Activated CD8-positive, alpha-beta memory T cell treated with anti-CD3 and anti-CD28 coated beads, Interleukin-2, amount 50 U/mL, for 24 hours (primary cell): ENCODE measurements at regions not wholly inside any gene's neighbourhood (a gene's known extent, or its start where the extent isn't known, plus 50 kb on each side); places are given as distances from the start of the nearest gene placed in this dataset.
A peak's percentile ranks its signal among the peaks of the same experiment; 100 is the strongest.

Source experiments
- DNase-seq: peaks from one replicate; pipeline ENCODE4 v3.0.0-alpha.2; 2020; ENCODE audit errors: extremely low read depth

DNA sequence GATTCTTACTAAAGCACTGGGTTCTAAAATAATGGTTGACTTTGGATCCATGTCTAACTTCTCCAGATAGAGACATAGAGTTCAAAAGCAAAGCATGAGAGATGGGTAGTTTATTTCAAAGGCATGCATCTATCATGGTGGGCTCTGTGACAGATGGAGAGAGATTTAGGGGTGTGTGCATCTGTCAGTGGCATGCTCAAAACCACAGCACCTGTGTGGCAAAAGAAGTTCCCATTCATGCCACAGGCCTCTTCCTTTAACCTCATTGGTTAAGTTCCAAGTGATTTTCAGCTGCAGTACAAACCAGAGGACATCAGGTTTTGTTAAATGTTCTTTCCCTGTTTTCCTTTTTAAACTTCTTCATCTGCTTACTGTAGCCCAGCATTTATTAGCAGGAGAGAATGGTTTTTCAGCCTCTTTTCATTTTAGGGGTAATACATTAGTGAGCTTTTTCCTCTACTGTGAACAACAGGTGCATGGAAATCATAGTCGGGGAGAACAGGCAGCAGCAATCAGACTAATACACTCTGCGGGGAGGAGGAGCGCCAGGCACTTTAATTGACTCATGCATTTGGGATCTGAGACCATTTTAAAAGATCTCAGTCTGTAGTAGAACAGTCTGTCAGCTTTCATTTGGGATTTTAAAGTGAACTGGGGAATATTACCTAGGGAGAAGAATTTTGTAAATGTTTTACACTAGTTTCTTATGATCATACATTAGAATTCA lies 52.4 kb upstream of the UPP2 start:
- DNase-seq, result no peak

DNA sequence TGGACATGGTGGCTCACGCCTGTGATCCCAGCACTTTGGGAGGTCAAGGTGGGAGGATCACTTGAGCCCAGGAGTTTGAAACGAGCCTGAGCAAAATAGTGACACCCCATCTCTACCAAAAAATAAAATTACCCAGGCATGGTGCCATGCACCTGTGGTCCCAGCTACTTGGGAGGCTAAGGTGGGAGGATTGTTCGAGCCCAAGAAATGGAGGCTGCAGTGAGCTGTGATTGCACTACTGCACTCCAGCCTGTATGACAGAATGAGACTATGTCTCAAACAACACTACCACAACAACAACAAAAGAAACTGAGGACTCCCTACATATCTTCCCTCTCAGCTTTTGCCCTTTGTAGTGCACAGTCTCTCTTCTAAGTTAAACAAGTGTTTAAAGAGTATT lies 53.3 kb upstream of the UPP2 start:
- no peak for DNase-seq

DNA sequence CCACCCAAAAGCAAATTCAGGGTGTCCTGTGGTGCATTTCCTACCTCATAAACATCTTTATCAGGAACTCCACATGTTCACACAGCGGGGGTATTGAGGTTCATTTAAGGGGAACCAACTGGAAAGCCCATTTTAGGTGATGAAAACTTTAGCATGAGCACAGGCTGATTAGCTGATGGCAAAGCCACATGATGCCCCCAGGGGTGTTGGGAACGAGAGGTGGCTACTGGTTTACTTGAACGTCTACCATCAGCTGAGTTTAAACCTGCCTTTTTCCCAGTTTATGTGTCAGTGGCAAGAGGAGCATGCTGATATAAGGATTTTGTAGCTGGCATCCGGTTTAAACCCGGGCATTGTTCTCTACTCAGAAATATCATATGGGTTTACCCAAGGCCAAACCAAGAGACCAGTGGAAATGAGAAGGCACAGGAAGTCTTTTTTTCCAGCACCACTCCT lies 54.5 kb upstream of the UPP2 start:
- DNase-seq, result no peak

DNA sequence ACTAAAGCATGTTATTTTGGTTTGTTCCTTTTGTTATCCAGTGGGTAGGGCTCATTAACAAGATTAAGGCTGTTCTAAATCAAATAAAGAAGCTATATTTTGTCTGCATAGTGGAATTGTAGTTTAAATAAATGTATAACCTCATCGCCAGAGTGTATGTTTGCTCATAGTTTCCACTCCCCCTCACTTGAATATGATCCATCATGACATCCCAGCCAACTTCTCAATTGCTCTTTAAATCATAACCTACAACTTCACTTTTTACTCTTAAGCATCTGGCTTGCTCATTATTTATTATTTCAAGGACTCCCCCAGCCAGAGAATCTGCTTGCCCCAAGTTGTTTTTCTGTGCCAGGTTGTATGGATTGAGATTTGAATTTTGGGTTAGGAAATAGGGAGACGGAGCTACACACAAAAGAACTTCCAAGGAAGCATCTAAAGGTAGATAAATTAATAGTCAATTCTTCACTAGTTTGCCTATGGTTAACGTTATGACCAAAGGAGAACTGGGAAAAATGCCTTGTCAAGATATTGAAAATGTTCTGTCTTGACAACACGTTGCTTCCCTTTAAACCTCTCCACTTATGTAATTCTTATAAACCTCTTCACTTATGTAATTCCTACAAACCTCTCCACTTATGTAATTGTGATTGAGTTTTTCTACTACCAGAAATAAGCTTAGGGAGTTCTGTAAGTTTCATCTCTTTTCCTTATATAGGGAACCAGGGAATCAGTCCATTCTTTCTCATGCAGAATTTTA lies 55.4 kb upstream of the UPP2 start:
- no peak for DNase-seq

DNA sequence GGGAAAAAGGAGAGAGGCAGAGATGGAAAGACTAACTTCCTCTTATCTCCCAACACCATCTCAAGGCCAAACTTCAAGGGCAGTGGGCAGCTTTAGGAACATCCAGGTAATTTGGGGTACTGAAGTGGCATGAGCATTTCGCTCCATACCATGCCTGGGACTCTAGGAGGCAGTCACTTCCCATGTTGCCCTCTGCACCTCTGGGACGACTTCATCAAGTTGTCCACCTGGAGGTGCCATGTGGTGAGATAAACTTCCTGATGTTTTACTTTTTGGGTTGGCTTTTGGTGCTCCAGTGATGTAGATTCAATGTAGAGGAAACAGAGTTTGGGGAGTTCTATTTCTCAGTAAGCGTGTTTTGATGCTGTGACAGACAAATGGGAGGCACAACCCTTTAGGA lies 56.3 kb upstream of the UPP2 start:
- DNase-seq, result no peak

DNA sequence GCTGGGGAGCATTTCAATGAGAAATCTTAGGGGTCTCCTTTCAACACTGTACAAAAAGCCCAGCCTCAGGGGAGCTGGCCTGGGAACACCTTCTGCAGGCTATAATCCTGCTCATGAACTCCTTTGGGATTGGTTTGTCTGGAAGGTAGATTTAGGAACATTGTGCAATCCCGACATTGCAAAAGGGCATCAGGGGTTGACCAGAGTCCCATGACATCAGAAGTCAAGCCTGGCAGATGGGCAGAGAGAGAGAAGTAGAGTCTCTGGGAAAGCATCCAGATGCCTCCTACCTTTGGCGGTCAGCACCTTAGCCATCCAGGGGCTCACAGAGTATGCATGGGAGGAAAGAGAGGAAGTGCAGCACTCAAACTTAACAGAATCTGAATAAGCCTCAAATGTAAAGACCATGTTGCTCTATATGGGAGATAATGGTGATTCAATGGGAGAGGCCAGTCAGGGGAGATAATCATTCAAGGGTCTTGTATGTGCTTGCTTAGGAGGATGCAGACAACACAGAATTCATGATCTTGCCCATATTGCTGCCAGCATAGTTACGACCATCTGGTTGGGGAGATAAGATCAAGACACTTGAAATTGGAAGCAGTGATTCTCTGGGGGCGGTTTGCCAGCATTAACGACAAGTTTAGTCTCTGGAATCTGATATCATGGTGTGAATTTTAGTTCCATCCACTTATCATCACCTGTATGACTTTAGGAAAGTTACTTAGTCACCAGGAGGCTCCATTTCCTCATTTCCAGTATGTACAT lies 58.3 kb upstream of the UPP2 start:
- no peak for DNase-seq

DNA sequence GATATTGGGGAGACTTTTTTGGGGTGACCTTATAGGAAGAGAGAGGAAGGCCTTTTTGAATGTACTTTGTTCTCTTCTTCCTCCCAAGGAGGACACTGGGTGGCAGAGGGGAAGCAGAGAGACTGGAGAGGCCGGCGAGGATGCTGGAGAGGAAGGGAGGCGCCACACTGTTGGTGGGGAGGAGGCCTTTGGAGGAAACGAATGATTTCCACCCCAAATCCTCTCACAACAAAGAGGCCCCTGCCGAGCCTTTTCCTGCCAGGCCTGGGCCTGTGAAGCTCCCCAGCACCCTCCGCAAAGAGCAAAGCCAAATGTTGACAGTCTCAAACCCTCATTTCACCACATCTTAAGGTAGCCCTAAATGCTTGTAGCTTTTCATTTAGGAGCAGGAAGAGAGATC lies 59.0 kb upstream of the UPP2 start:
- no peak for DNase-seq

DNA sequence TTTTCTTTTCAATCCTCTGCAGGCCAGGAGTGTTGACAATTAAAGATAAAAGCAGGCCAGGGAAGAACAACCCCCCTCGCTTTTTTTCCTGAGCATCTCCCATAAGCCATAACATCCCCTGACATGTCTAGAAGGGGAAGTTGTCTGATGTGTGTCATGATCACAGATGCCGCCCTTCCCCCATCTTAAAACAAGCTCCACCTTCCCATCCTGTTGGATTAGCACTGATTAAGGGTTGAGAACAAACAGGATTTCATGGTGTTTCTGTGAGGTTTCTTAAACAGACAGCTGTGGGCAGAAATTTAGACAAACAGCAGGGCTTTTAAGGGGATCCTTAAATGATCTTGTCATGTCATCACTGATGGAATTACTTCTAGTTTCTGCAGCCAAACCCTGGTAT lies 59.4 kb upstream of the UPP2 start:
- DNase-seq, result no peak

DNA sequence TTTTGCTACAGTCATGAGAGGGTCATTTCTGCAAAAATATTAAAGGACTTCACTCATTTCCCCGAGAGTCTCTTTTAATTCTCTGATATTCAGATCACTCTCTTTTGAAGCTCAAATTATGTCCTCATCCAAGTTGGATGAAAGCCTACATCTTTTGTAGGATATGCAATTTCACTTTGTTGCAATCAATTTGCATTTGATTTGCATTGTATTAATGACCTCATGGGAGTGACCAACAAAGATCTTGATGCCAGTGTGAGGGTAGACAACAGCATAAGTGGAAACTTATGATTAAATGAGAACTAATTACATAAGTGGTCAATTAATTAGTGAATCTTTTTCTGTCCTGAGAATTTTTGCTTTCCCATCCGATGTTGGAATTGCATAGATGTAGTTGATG lies 60.3 kb upstream of the UPP2 start:
- DNase-seq, result no peak

DNA sequence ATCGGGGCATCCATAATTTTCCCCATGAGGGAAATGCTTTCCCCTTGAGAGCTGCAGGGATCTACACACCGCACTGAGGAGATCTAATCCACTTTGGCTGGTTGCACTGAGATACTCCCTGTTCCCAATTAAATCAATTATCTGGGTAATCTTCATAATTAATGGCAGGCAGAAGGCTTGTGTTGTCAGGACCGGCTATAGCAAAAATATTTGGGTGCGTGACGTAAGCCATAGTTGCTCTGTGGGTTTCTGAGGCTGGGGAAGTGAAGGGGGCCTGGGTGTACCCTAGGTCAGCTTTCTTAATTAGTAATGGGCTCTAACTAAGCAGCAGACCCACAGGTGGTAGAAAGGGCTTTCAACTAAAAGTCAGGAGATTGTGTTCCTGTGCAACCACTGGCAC lies 62.8 kb upstream of the UPP2 start:
- DNase-seq, result no peak

DNA sequence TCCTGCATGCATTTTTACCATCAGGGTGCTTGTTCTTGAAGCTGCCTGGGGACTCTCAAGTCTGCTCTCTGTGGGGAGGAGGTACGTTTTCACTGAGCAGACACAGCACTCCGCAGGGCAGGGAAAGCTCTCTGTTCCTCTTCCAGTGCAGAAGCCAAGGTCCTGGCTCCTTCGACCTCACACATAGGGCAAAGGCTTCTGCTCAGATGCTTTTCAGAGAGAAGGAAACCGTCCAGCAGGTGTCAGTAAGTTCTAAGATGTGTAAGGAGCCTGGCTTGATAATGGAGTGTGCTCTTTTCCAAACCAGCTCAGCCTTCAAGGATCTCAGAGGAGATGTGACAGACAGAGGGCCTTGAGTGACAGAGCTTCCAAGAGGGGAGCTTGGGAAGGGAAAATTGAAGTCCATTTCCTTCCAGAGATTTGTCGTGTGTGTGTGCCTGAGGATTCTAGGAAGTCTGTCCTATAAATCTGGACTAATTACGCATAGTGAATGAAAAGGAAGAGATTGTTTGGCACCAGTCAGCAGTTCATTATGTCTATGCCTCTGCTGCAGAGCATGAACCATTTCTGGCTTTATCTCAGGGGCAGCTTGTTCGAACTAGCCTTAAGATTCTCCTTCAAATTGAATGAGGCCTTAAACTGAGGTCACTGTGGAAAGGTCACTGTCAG lies 67.3 kb upstream of the UPP2 start:
- DNase-seq, result no peak

DNA sequence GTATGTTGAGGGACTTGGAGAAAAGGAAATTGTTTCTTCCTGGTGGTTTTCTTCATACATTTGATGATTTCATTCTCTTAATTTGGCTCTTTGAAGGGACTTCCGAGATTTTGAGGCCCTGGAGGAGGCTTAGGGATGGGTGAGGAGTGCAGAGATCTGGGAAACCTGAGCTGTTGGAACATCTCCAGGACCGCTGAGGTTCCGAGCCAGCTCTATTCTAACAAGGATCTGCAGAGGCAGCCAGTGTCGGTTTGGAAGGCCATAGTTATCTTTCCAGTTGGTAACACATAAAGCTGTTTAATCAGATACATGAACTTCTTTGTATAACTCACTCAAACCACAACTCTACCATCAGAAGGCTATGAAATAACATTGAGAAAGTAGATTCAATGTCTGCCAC lies 70.3 kb upstream of the UPP2 start:
- no peak for DNase-seq

DNA sequence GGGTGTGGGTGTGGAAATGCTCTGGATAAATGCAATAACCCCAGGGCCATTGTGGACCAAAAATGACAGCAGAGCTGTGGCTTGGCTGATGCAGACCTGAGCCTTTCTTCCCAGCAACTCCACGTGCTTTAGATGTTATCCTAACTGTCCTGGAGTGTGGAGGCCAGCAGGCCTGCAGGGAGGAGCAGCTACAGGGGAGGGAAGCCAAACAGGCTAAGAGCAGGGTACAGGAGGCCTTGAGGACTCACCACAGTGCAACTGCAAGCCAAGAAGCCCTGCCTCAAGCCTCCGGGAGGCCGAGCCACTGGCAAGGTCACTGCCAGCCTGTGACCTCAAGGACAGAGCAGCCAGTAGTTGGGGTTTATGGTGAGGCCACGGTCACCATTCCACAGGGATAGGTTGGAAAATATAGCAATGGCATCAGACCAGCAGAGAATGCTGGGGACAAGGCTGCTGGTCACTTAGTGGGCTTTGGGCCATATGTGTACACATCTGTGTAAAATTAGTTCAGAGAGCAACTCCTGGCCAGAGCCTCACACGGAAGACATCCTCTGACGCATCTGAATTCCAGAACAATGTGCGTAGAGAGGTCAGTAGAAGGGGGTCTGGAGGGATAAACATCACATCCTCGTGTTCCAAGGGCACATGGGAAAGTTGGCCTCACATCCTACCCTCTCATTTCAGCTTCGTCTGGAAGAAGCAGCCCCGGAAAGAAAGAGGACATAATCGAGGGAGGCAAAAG lies 76.2 kb upstream of the UPP2 start:
- DNase-seq, result no peak

DNA sequence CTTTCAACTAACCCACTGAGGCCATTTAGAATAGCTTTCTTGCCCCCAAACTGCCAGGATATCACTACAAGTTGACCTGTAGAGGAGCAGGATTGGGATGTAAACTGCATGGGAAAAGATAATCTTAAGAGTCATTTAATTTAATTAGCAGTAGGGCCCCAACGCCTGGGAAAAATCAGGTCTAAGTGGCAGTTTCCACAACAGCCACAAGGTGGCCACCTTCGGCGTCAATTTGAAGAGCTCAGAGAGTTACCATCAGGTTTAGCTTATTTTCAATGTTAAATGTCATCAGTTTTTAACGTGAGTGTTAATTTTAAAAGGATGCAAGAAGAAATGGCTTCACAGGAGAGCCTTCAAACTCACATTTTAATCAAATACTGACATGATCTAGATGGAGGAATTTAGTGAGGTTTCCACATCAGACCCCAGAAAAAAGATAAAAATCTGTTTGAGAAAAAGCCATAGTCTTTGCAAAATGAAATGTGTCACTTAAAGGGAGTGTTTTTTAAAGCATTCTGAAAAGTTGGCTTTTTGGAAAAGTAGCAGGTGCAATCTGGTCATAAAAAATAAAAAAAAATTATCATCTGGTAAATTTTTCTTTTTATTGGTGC lies 77.3 kb upstream of the UPP2 start:
- DNase-seq, result peak; percentile 7

DNA sequence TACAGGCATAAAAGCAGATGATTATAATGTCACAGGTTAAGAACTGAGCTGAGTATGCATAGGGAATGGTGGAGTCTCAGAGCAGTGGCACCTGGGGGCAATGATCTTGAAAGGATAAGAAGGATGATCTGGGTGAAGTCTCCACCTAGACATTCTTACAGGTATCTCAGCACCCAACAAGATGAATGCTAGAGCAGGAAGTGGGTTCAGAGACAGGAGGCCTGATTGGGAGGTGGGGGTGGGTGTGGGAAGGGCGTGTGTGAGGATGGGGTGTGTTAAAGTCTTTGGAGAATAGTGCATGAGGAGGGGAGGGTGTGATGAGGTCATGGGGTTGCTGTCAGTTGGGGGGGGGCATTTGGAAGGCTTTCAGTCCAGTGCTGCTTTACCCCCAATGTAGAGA lies 78.8 kb upstream of the UPP2 start:
- no peak for DNase-seq

DNA sequence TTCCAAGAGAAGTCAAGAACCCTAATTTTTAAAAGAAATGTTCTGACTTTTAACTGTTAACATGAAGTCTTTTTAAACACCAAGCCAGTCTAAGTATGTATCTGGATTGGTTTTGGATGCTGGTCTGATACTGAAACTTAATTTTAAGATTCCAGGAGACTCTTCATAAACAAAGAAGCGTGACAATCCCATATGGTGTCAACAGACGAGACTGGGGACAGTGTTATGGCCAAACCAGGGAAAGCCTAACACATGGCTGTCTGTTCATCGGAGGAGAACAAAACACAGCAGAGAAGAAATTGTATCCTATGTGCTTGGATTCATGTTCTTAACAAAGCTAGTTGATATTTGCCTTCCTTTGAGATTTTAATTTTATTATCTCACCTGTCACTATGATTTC lies 80.5 kb upstream of the UPP2 start:
- no peak for DNase-seq

DNA sequence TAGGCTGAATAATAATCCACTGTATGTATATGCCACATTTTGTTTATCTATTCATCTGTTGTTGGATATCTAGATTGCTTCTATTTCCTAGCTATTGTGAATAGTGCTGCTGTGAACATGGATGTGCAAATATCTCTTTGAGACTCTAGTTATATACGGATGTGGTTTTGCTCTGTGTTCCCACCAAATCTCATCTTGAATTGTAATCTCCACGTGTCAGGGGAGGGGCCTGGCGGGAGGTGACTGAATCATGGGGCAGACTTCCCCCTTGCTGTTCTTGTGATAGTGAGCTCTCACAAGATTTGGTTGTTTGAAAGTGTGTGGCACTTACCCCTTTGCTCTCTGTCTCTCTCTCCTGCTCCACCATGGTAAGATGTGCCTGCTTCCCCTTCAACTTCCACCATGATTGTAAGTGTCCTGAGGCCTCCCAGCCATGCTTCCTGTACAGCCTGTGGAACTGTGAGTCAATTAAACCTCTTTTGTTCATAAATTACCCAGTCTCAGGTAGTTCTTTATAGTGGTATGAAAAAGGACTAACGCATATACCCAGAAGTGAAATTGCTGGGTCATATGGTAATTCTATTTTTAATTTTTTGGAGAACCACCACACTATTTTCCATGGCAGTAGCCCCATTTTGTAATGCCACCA lies 86.1 kb upstream of the UPP2 start:
- DNase-seq, result no peak

DNA sequence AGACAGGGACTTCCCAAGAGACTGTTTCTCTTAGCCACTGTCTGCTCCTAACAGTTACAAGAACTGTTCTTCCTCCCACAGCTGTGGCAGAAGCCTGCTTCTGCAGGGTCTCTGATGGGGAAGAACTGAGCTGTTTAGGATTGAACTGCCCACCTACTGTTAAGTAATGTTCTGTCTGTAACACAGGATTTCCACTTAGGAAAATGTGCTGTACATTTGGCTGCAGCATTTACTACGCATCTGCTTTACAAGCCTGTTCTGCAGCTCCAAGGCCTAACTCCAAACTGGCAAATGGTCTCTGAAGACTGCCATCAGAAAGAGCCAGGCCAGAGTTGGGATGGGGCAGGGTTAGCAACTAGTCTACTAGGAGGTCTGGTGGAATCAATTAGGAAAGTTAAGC lies 87.8 kb upstream of the UPP2 start:
- DNase-seq, result no peak

DNA sequence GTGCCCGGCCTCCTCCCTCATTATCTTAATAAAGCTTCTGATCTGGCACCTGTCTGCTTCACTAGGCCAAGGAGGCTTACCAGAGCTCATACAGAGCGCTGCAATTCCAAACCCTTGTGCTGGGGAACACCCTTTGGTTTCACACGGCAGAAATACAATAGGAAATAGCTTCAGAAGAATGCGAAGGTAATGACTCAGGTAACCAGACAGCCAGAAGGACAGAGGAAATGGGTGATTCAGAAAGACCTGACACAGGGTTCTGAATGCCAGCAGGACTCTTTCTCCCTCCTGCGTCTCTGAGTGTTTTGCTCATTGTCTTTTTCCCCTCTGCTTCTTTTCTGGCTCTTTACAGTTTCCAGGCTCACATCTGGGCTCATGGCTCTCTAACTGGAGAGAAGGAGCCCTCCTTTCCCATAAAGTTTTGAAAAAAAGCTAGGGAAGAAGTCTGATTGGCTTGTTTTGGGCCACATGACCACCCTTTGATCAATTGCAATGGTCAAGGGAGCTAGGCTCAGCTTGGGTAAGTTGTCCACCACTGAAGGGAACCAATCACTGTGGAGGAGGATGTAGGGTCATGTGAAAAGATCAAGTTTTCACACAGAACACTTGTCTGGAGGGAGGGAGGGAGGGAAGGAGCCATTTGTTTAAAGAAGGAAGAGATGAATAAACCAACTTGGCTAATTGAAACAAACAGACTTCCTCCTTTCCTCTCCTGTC lies 90.5 kb upstream of the UPP2 start:
- no peak for DNase-seq

DNA sequence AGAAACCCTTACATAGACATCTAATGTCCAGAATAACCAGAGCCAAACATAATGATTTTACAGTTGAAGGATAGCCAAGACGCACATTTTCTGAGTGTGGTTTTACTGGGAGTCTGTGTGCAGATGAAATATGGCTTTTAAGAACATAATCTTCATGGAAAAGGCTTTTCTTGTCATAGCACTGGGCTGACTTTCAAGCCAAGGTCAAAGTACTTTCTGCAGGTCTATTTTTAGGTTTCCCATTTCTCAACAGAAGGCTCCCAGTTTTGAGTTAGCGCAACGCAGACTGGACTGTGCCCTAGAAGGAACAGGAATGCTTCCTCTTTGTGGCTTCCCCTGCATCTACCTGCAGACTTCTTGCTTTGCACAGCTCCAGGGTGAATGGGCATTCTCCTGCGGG lies 92.3 kb upstream of the UPP2 start:
- DNase-seq, result no peak
